Ovary (tissue), 7 donors: ENCODE measurements at regions not wholly inside any gene's neighbourhood (a gene's known extent, or its start where the extent isn't known, plus 50 kb on each side); places are given as distances from the start of the nearest gene placed in this dataset.
"Not testable (repeated sequence)": the region's sequence is repeated elsewhere in the genome, so short reads cannot be mapped to it uniquely, and the experiment has no call there.

Experiments
- DNase-seq, 5 donors: peaks; one replicate each; pipeline ENCODE4 v3.0.0-alpha.2; 2019 to 2020
- H3K27ac ChIP-seq, 2 donors: fragments of 200-600 bp; one replicate each; pipeline versions ENCODE4 v1.5.1 to v1.8.0; 2019 to 2022
- H3K27me3 ChIP-seq: fragments of 200-600 bp; one replicate; pipeline ENCODE4 v1.8.0; 2022
- H3K36me3 ChIP-seq: fragments of 200-600 bp; sonication (generic); one replicate; pipeline ENCODE4 v1.5.1; 2019
- H3K4me1 ChIP-seq: one replicate; pipeline ENCODE4 v1.8.1; 2013; ENCODE audit warnings: mild to moderate bottlenecking, moderate library complexity; ENCODE audit not compliant: insufficient read depth
- H3K4me3 ChIP-seq: fragments of 200-600 bp; sonication (generic); one replicate; pipeline ENCODE4 v1.5.1; 2017
- H3K9me3 ChIP-seq, 2 donors: fragments of 200-600 bp in 1 of 2; sonication (generic) in 1 of 2; one replicate each; pipeline versions ENCODE4 v1.5.1 to v1.8.1; 2013 to 2019; ENCODE audit warnings: mild to moderate bottlenecking in 1 of 2, moderate library complexity in 1 of 2
- EP300 ChIP-seq: sonication (generic); formaldehyde crosslinking; IDR thresholded peaks from one replicate; pipeline ENCODE4 v1.6.1; 2017; ENCODE audit warnings: antibody characterized with exemption
- POLR2A ChIP-seq: fragments of 450-650 bp; IDR thresholded peaks from one replicate; pipeline ENCODE4 v1.6.1; 2017; ENCODE audit warnings: antibody characterized with exemption, mild to moderate bottlenecking, moderate library complexity
- WGBS, 3 donors: extraction: QIAGEN DNeasy Blood & Tissue Kit in 1 of 3; methylation state at CpG; one replicate each; pipeline versions ENCODE4 v1.1.5 to v1.1.7; 2013 to 2017; 5-methylcytosine and 5-hydroxymethylcytosine counted together
- intact Hi-C, 4 donors: fragments of 100-400 bp; cut with DNase I; formaldehyde crosslinking; loops; one replicate each; pipeline versions ENCODE4 v1.11.0 to v1.15.1; 2022 to 2023
- TF ChIP-seq, protein P1 (sequence below), 3 donors: fragments of 450-650 bp in 2 of 3; fragments of 200-600 bp in 1 of 3; IDR thresholded peaks; one replicate each; pipeline versions ENCODE4 v1.5.1 to v1.8.0; 2016 to 2022; ENCODE audit warnings: antibody characterized with exemption in 3 of 3, mild to moderate bottlenecking in 1 of 3
- donor health status: DM: no; HTN: no; CAD: no; lungs with moderate emphysema.
- donor health status: DM: no; HTN: no; CAD: no.
- donor health status: Bipolar disorder and iron deficiency.
- donor health status: DM: no; HTN: no; CAD: no.
- donor health status: DM: yes; HTN: yes; CAD: no.

DNA sequence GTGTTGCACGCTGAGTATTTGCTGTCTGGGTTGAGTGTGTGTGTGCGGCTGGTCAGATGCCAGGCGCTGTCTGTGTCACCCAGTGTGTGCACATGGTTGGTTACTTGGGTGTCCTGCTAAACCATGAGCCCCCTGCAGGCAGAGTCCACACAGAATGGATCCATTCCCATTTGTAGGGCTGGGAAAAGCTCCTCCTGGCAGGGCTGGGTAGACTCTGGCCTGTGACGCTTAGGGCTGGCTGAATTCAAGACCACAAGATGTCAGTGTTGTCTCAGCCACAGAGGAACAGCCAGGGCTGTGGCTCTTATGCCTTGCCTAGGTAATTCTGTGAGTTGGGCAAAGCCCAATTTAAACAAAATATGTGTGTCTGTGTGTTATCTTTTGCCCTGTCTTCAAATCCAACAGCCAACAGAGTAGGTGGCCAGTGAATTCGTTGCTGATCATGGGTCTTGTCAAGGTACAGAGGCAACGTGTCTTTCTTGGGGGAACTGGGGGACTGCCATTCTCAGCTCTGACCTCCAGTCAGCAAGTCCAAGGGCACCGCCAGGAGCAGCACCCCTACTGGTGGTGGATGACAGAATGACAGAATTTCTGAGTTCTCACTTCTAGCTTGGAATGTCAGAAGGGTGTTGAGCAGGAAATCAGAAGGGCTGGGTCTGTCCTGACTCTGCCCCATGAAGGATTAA lies 285.1 kb downstream of the CCSER2 start:
- H3K9me3 ChIP-seq, result no peaks in the 10 kb centered on the region
- H3K27ac ChIP-seq, result no peak overlapping the region
- no peak for TF ChIP-seq EP300
- TF ChIP-seq POLR2A, result no peak
- TF ChIP-seq, protein P1, sequence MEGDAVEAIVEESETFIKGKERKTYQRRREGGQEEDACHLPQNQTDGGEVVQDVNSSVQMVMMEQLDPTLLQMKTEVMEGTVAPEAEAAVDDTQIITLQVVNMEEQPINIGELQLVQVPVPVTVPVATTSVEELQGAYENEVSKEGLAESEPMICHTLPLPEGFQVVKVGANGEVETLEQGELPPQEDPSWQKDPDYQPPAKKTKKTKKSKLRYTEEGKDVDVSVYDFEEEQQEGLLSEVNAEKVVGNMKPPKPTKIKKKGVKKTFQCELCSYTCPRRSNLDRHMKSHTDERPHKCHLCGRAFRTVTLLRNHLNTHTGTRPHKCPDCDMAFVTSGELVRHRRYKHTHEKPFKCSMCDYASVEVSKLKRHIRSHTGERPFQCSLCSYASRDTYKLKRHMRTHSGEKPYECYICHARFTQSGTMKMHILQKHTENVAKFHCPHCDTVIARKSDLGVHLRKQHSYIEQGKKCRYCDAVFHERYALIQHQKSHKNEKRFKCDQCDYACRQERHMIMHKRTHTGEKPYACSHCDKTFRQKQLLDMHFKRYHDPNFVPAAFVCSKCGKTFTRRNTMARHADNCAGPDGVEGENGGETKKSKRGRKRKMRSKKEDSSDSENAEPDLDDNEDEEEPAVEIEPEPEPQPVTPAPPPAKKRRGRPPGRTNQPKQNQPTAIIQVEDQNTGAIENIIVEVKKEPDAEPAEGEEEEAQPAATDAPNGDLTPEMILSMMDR (IDR thresholded peaks at IDR 0.05), result no peak
- no peaks in the 10 kb centered on the region for H3K4me1 ChIP-seq
- no peak overlapping the region for H3K4me3 ChIP-seq
- no peaks in the 10 kb centered on the region for H3K36me3 ChIP-seq
- no peak for DNase-seq
- H3K27me3 ChIP-seq, result no peaks in the 10 kb centered on the region
- WGBS, 3 donors, result 35 to 39% (median 35%) methylated on average over 7 of the region's 7 CpGs
- intact Hi-C loops, result no loop called here

GRCh38 chr10:84626397-84627087 lies 298.2 kb downstream of the CCSER2 start:
- DNase-seq, result no peak
- no peaks in the 10 kb centered on the region for H3K36me3 ChIP-seq
- intact Hi-C loops, result no loop called here
- WGBS, 3 donors, result 61 to 78% (median 64%) methylated on average over 6 of the region's 6 CpGs
- H3K9me3 ChIP-seq, result no peaks in the 10 kb centered on the region
- H3K4me1 ChIP-seq, result no peaks in the 10 kb centered on the region
- no peak overlapping the region for H3K4me3 ChIP-seq
- TF ChIP-seq EP300 (no peak), POLR2A (no peak)
- TF ChIP-seq, protein P1 (IDR thresholded peaks at IDR 0.05), result no peak
- H3K27ac ChIP-seq, result no peak overlapping the region
- H3K27me3 ChIP-seq, result no peaks in the 10 kb centered on the region

- TF ChIP-seq EP300 (no peak), POLR2A (no peak)
- TF ChIP-seq, protein P1 (IDR thresholded peaks at IDR 0.05), result no peak
- 75 to 76% (median 76%) methylated on average over 5 of the region's 5 CpGs for WGBS, 3 donors
- H3K9me3 ChIP-seq, result no peaks in the 10 kb centered on the region
- intact Hi-C loops, result no loop called here
- no peaks in the 10 kb centered on the region for H3K27me3 ChIP-seq
- H3K36me3 ChIP-seq, result no peaks in the 10 kb centered on the region
- H3K27ac ChIP-seq, result no peak overlapping the region
- no peak overlapping the region for H3K4me3 ChIP-seq
- H3K4me1 ChIP-seq, result no peaks in the 10 kb centered on the region
- DNase-seq, result no peak
These were observed 304.5 kb downstream of the CCSER2 start for GRCh38 chr10:84632866-84633265.

DNA sequence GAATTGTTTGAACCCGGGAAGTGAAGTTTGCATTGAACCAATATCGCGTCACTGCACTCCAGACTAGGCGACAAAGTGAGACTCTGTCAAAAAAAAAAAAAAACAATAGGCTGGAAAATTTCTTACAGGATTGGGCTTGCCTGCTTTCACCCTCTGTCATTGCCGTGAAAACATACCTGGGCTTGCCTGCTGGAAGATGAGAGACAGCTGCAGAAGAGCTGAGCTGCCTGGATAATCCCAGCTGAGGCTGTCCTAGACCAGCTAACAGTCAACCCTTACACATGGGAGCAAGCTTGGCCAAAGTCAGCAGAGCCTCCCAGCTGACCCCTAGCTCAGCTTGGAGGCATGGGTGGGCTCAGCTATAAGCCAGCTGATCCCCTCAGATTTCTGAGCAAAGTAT lies 306.2 kb downstream of the CCSER2 start:
- H3K4me3 ChIP-seq, result no peak overlapping the region

GRCh38 chr10:84650628-84651027 lies 322.2 kb downstream of the CCSER2 start:
- DNase-seq, H3K9me3 ChIP-seq, H3K4me3 ChIP-seq, H3K4me1 ChIP-seq, H3K27me3 ChIP-seq, intact Hi-C loops, H3K36me3 ChIP-seq, H3K27ac ChIP-seq: not testable (repeated sequence)
- 62 to 70% (median 68%) methylated on average over 1 of the region's 1 CpG for WGBS, 3 donors

More for the DNA sequence above, 306.2 kb downstream of the CCSER2 start:
- TF ChIP-seq POLR2A, result no peak
- 90 to 91% (median 91%) methylated on average over 5 of the region's 5 CpGs for WGBS, 3 donors
- no peaks in the 10 kb centered on the region for H3K36me3 ChIP-seq
- no peaks in the 10 kb centered on the region for H3K9me3 ChIP-seq
- DNase-seq, result no peak
- H3K4me1 ChIP-seq, result no peaks in the 10 kb centered on the region
- no peaks in the 10 kb centered on the region for H3K27me3 ChIP-seq
- intact Hi-C loops, result no loop called here
- H3K27ac ChIP-seq, result no peak overlapping the region
